HCT116 (cell line): ENCODE measurements at regions not wholly inside any gene's neighbourhood (a gene's known extent, or its start where the extent isn't known, plus 50 kb on each side); places are given as distances from the start of the nearest gene placed in this dataset.

Source experiments
- ATAC-seq: fragments of 200-7000 bp; cut with Tn5 transposase; 2 replicates; pipeline ENCODE4 v1.9.1; 2020; ENCODE audit warnings: mild to moderate bottlenecking, moderate library complexity
- BruUV-seq: library from RNA; stranded (reverse); fragments of 400-500 nt; replicated peaks from 2 replicates; lab custom pipeline; 2021; lab: Mats Ljungman, UMichigan
- CTCF ChIA-PET: fragments of 300-600 bp; sonication (Branson Sonifier 250); formaldehyde crosslinking; loops from one replicate; lab custom pipeline; 2021; ENCODE audit warnings: antibody characterized with exemption; lab: Charles Lee
- POLR2A ChIA-PET: fragments of 300-600, 350-600 bp; sonication (Branson Sonifier 250); formaldehyde crosslinking; loops from one replicate; lab custom pipeline; 2021; ENCODE audit warnings: antibody characterized with exemption; lab: Charles Lee
- RAD21 ChIA-PET, 2 experiments: fragments of 300-600 bp; sonication (Branson Sonifier 250); formaldehyde crosslinking; loops; one replicate each; lab custom pipeline; 2023; ENCODE audit warnings: low total read pairs in 2 of 2; ENCODE audit not compliant: uncharacterized antibody in 2 of 2, unreplicated experiment in 2 of 2, low non-redundant PET in 1 of 2; lab: Charles Lee
- DNase-seq: peaks from one replicate; pipeline ENCODE4 v3.0.0-alpha.2; 2010; ENCODE audit warnings: low read depth, low spot score
- H2AFZ ChIP-seq: fragments of 200-600 bp; shearing (Covaris generic), sonication (generic); 2 replicates; pipeline ENCODE4 v1.6.1; 2017; ENCODE audit warnings: low read depth, mixed run types, mixed read lengths, antibody characterized with exemption, low read length; ENCODE audit not compliant: poor library complexity, severe bottlenecking
- H3K27ac ChIP-seq: 2 replicates; pipeline ENCODE4 v1.5.1; 2012; ENCODE audit warnings: low read depth, low read length
- H3K27me3 ChIP-seq: fragments of 200-600 bp; sonication (generic); 2 replicates; pipeline ENCODE4 v1.6.1; 2016; ENCODE audit warnings: mixed run types, low read length, mixed read lengths; ENCODE audit not compliant: insufficient read depth
- H3K36me3 ChIP-seq, 2 experiments: fragments of 200-500 bp in 1 of 2; fragments of 200-600 bp in 1 of 2; sonication (Bioruptor generic) in 1 of 2; sonication (generic) in 1 of 2; 2 replicates each; pipeline versions ENCODE4 v1.5.1 to v1.6.1; 2014 to 2016; ENCODE audit warnings: low read length in 2 of 2, inconsistent platforms in 1 of 2, mixed read lengths in 1 of 2, mixed run types in 1 of 2; ENCODE audit not compliant: insufficient read depth in 2 of 2, control insufficient read depth in 1 of 2
- H3K4me1 ChIP-seq, 2 experiments: fragments of 200-600 bp in 1 of 2; sonication (generic) in 1 of 2; 2 replicates each; pipeline versions ENCODE4 v1.5.1 to v1.6.1; 2012 to 2017; ENCODE audit warnings: low read length in 2 of 2, inconsistent platforms in 1 of 2, mild to moderate bottlenecking in 1 of 2, mixed read lengths in 1 of 2, mixed run types in 1 of 2, moderate library complexity in 1 of 2; ENCODE audit not compliant: insufficient read depth in 2 of 2, control insufficient read depth in 1 of 2
- H3K4me2 ChIP-seq: fragments of 200-600 bp; sonication (generic); 2 replicates; pipeline ENCODE4 v1.6.1; 2017; ENCODE audit warnings: mixed run types, low read length, mixed read lengths
- H3K4me3 ChIP-seq, 2 experiments: fragments of 200-600 bp in 1 of 2; sonication (generic) in 1 of 2; replicated peaks in 1 of 2; 2 replicates each; pipeline ENCODE4 v1.5.1; 2011 to 2016; ENCODE audit warnings: low read length in 2 of 2, control low read depth in 1 of 2, low read depth in 1 of 2, mild to moderate bottlenecking in 1 of 2, mixed read lengths in 1 of 2, mixed run types in 1 of 2
- H3K79me2 ChIP-seq: fragments of 200-600 bp; sonication (generic); 2 replicates; pipeline ENCODE4 v1.6.1; 2017; ENCODE audit warnings: mild to moderate bottlenecking, mixed run types, low read length, moderate library complexity, mixed read lengths; ENCODE audit not compliant: insufficient read depth
- H3K9ac ChIP-seq: fragments of 200-600 bp; sonication (generic); 2 replicates; pipeline ENCODE4 v1.6.1; 2016; ENCODE audit warnings: low read length, mixed read lengths
- H3K9me2 ChIP-seq: fragments of 200-600 bp; sonication (generic), shearing (Covaris generic); 2 replicates; pipeline ENCODE4 v1.6.1; 2017; ENCODE audit warnings: mixed run types, mild to moderate bottlenecking, moderate library complexity; ENCODE audit not compliant: insufficient read depth
- H3K9me3 ChIP-seq, 2 experiments: fragments of 200-500 bp in 1 of 2; fragments of 200-600 bp in 1 of 2; sonication (Bioruptor generic) in 1 of 2; sonication (generic) in 1 of 2; 2 replicates each; pipeline ENCODE4 v1.6.1; 2014 to 2017; ENCODE audit warnings: low read length in 2 of 2, mixed read lengths in 2 of 2, inconsistent platforms in 1 of 2, low read depth in 1 of 2, mild to moderate bottlenecking in 1 of 2, mixed run types in 1 of 2, moderate library complexity in 1 of 2; ENCODE audit not compliant: control insufficient read depth in 1 of 2, insufficient read depth in 1 of 2
- H4K20me1 ChIP-seq: fragments of 200-600 bp; sonication (generic), shearing (Covaris generic); 2 replicates; pipeline ENCODE4 v1.6.1; 2017; ENCODE audit warnings: mixed run types, mild to moderate bottlenecking, moderate library complexity; ENCODE audit not compliant: insufficient read depth
- ATF3 ChIP-seq: IDR thresholded peaks from 2 replicates; pipeline ENCODE4 v1.6.1; 2012
- CBX3 ChIP-seq: IDR thresholded peaks from 2 replicates; pipeline ENCODE4 v1.6.1; 2012; ENCODE audit warnings: low read depth
- EGR1 ChIP-seq: IDR thresholded peaks from 2 replicates; pipeline ENCODE4 v1.6.1; 2012; ENCODE audit warnings: low read depth
- ELF1 ChIP-seq: IDR thresholded peaks from 2 replicates; pipeline ENCODE4 v1.6.1; 2012; ENCODE audit warnings: low read depth, borderline replicate concordance
- EZH2 ChIP-seq: fragments of 200-600 bp; sonication (generic); IDR thresholded peaks from 2 replicates; pipeline ENCODE4 v1.6.1; 2017; ENCODE audit warnings: antibody characterized with exemption, mixed run types
- EZH2phosphoT487 ChIP-seq: fragments of 200-600 bp; IDR thresholded peaks from 2 replicates; pipeline ENCODE4 v1.6.1; 2018; ENCODE audit warnings: antibody characterized with exemption, borderline replicate concordance
- MAX ChIP-seq: IDR thresholded peaks from 2 replicates; pipeline ENCODE4 v1.6.1; 2012
- POLR2A ChIP-seq: IDR thresholded peaks from 2 replicates; pipeline ENCODE4 v1.7.0; 2011; ENCODE audit warnings: borderline replicate concordance; ENCODE audit not compliant: insufficient read depth, insufficient read length; ENCODE audit errors: extremely low read depth
- POLR2AphosphoS5 ChIP-seq: IDR thresholded peaks from 2 replicates; pipeline ENCODE4 v1.6.1; 2011; ENCODE audit warnings: mild to moderate bottlenecking, low read depth, low read length, moderate library complexity
- RAD21 ChIP-seq: IDR thresholded peaks from 2 replicates; pipeline ENCODE4 v1.6.1; 2012; ENCODE audit warnings: low read depth, mild to moderate bottlenecking
- REST ChIP-seq: IDR thresholded peaks from 2 replicates; pipeline ENCODE4 v1.6.1; 2012; ENCODE audit warnings: low read depth
- SRF ChIP-seq: IDR thresholded peaks from 2 replicates; pipeline ENCODE4 v1.6.1; 2012; ENCODE audit warnings: low read depth
- TCF7L2 ChIP-seq: IDR thresholded peaks from 2 replicates; pipeline ENCODE4 v1.7.0; 2011; ENCODE audit warnings: borderline replicate concordance, inconsistent platforms; ENCODE audit not compliant: insufficient read depth, insufficient read length; ENCODE audit errors: extremely low read depth
- ZBTB33 ChIP-seq: IDR thresholded peaks from 2 replicates; pipeline ENCODE4 v1.6.1; 2011; ENCODE audit warnings: mild to moderate bottlenecking, low read length, moderate library complexity; ENCODE audit not compliant: insufficient replicate concordance; ENCODE audit errors: extremely low read depth
- ZFX ChIP-seq: fragments of 450-650 bp; IDR thresholded peaks from 2 replicates; pipeline ENCODE4 v1.6.1; 2017
- ZNF274 ChIP-seq: fragments of 200-500 bp; sonication (Bioruptor generic); IDR thresholded peaks from 2 replicates; pipeline ENCODE4 v1.6.1; 2014; ENCODE audit warnings: mild to moderate bottlenecking, low read depth, low read length, inconsistent platforms
- intact Hi-C: fragments of 100-400 bp; cut with micrococcal nuclease; formaldehyde crosslinking; loops from 2 replicates; pipeline ENCODE4 v1.10.0; 2022

GRCh38 chr9:105828171-105828570 is 133.8 kb downstream of the TMEM38B start:
- intact Hi-C loops: no loop called here
- H3K9me2 ChIP-seq: no peaks in the 10 kb centered on the region
- no peak overlapping the region for H3K9ac ChIP-seq
- H3K4me1 ChIP-seq: no peaks in the 10 kb centered on the region; a peak in 1 of 4 replicates
- H3K4me2 ChIP-seq: no peak overlapping the region
- H3K9me3 ChIP-seq: no peaks in the 10 kb centered on the region
- no peak overlapping the region for H2AFZ ChIP-seq
- RAD21 ChIA-PET: no interaction called here
- CTCF ChIA-PET: no interaction called here
- DNase-seq (no peak), ATAC-seq (no peak)
- no peak overlapping the region for H3K27ac ChIP-seq
- no peaks in the 10 kb centered on the region for H3K79me2 ChIP-seq
- POLR2A ChIA-PET: no interaction called here
- H4K20me1 ChIP-seq: no peaks in the 10 kb centered on the region
- no peak for TF ChIP-seq POLR2AphosphoS5
- TF ChIP-seq ZBTB33: no peak
- no peak for TF ChIP-seq CBX3
- no peak for TF ChIP-seq TCF7L2
- TF ChIP-seq EZH2phosphoT487: no peak
- no peak for TF ChIP-seq RAD21
- TF ChIP-seq ATF3: no peak
- no peak for TF ChIP-seq EZH2
- TF ChIP-seq EGR1: no peak
- TF ChIP-seq POLR2A: no peak
- no peak for TF ChIP-seq REST
- no peak for TF ChIP-seq MAX
- TF ChIP-seq ZNF274: no peak
- no peak for TF ChIP-seq ZFX
- TF ChIP-seq ELF1: no peak
- TF ChIP-seq SRF: no peak
- BruUV-seq: no TSS peak
- no peaks in the 10 kb centered on the region for H3K36me3 ChIP-seq
- H3K4me3 ChIP-seq: no peak overlapping the region
- no peaks in the 10 kb centered on the region for H3K27me3 ChIP-seq
